GM12878 (cell line): ENCODE measurements at regions not wholly inside any gene's neighbourhood (a gene's known extent, or its start where the extent isn't known, plus 50 kb on each side); places are given as distances from the start of the nearest gene placed in this dataset.

Source experiments
- ATAC-seq: fragments of 200-7000 bp; cut with Tn5 transposase; 3 replicates; pipeline ENCODE4 v1.9.1; 2020; ENCODE audit warnings: mild to moderate bottlenecking, moderate library complexity
- BruUV-seq: library from RNA; stranded (reverse); fragments of 400-500 nt; replicated peaks from 2 replicates; lab custom pipeline; 2021; lab: Mats Ljungman, UMichigan
- CTCF ChIA-PET: fragments of 300-600 bp; sonication (Branson Sonifier 250); formaldehyde crosslinking; extraction: SDS; loops from one replicate; lab custom pipeline; 2021; ENCODE audit warnings: inconsistent platforms; lab: Yijun Ruan, JAX
- POLR2A ChIA-PET: fragments of 350-600 bp; formaldehyde crosslinking; extraction: SDS; loops from one replicate; lab custom pipeline; 2021; ENCODE audit warnings: inconsistent platforms; lab: Charles Lee
- RAD21 ChIA-PET: fragments of 300-600 bp; sonication (Branson Sonifier 250); formaldehyde crosslinking; loops from one replicate; lab custom pipeline; 2023; ENCODE audit warnings: antibody characterized with exemption; ENCODE audit not compliant: unreplicated experiment; lab: Charles Lee
- SMC1A ChIA-PET: fragments of 300-600 bp; sonication (Branson Sonifier 250); formaldehyde crosslinking; loops from one replicate; lab custom pipeline; 2023; ENCODE audit not compliant: unreplicated experiment, uncharacterized antibody; lab: Charles Lee
- DNase-seq: peaks from one replicate; pipeline ENCODE4 v3.0.0-alpha.2; 2011; ENCODE audit warnings: low read depth, low spot score
- FAIRE-seq: peaks from 3 replicates; lab custom pipeline; 2011; peaks lifted over from hg19 to GRCh38; lab: Jason Lieb, UNC
- H2AFZ ChIP-seq: 2 replicates; pipeline ENCODE4 v1.6.0; 2011; ENCODE audit warnings: low read depth, low read length, control low read depth; ENCODE audit not compliant: control insufficient read depth
- H3K27ac ChIP-seq: 2 replicates; pipeline ENCODE4 v1.5.1; 2011; ENCODE audit warnings: control low read depth; ENCODE audit not compliant: control insufficient read depth, insufficient read depth
- H3K27me3 ChIP-seq, 2 experiments: replicated peaks in 1 of 2; 2 replicates each; pipeline versions ENCODE4 v1.6.0 to v1.6.1; 2011; ENCODE audit warnings: low read length in 1 of 2; ENCODE audit not compliant: control insufficient read depth in 2 of 2, insufficient read depth in 2 of 2
- H3K36me3 ChIP-seq, 2 experiments: 2 replicates each; pipeline ENCODE4 v1.5.1; 2011; ENCODE audit warnings: low read length in 1 of 2; ENCODE audit not compliant: control insufficient read depth in 2 of 2, insufficient read depth in 2 of 2
- H3K4me1 ChIP-seq: 2 replicates; pipeline ENCODE4 v1.6.1; 2011; ENCODE audit warnings: mild to moderate bottlenecking, low read length, moderate library complexity, mixed read lengths; ENCODE audit not compliant: control insufficient read depth, insufficient read depth
- H3K4me2 ChIP-seq: 2 replicates; pipeline ENCODE4 v1.6.0; 2011; ENCODE audit warnings: control low read depth; ENCODE audit not compliant: control insufficient read depth, insufficient read depth
- H3K4me3 ChIP-seq: fragments of 200-600 bp; sonication (generic); 2 replicates; pipeline ENCODE4 v1.5.1; 2016
- H3K79me2 ChIP-seq: 2 replicates; pipeline ENCODE4 v1.6.0; 2011; ENCODE audit warnings: low read length; ENCODE audit not compliant: control insufficient read depth, insufficient read depth
- H3K9ac ChIP-seq: 2 replicates; pipeline ENCODE4 v1.8.0; 2011; ENCODE audit warnings: low read length, control low read depth, mixed read lengths; ENCODE audit not compliant: control insufficient read depth, insufficient read depth
- H3K9me3 ChIP-seq: replicated peaks from 3 replicates; pipeline ENCODE4 v1.5.1; 2011; ENCODE audit warnings: mild to moderate bottlenecking, low read length; ENCODE audit not compliant: control insufficient read depth, insufficient read depth
- H4K20me1 ChIP-seq: 2 replicates; pipeline ENCODE4 v1.6.0; 2011; ENCODE audit not compliant: control insufficient read depth, insufficient read depth
- BACH1 ChIP-seq: fragments of 450-650 bp; IDR thresholded peaks from 2 replicates; pipeline ENCODE4 v1.6.1; 2017; ENCODE audit warnings: mild to moderate bottlenecking, borderline replicate concordance
- BHLHE40 ChIP-seq, 2 experiments: fragments of 450-650 bp in 1 of 2; IDR thresholded peaks; 2 replicates each; pipeline ENCODE4 v1.6.1; 2011 to 2017; ENCODE audit warnings: low read depth in 2 of 2, borderline replicate concordance in 1 of 2, improper control_type of control experiment in 1 of 2, low read length in 1 of 2, mild to moderate bottlenecking in 1 of 2
- CBX5 ChIP-seq: sonication (generic); IDR thresholded peaks from 2 replicates; pipeline ENCODE4 v1.6.1; 2016; ENCODE audit warnings: low read depth, moderate library complexity, mild to moderate bottlenecking, inconsistent platforms
- E2F4 ChIP-seq: IDR thresholded peaks from 2 replicates; pipeline ENCODE4 v1.6.1; 2012; ENCODE audit warnings: low read depth, low read length, improper control_type of control experiment
- EED ChIP-seq: sonication (generic); IDR thresholded peaks from 2 replicates; pipeline ENCODE4 v1.6.1; 2016; ENCODE audit warnings: antibody characterized with exemption, low read depth
- EP300 ChIP-seq, 2 experiments: fragments of 150-350 bp in 1 of 2; IDR thresholded peaks; 2 replicates each; pipeline ENCODE4 v1.6.1; 2011 to 2012; ENCODE audit warnings: low read depth in 2 of 2, low read length in 2 of 2, borderline replicate concordance in 1 of 2, improper control_type of control experiment in 1 of 2, inconsistent platforms in 1 of 2; ENCODE audit not compliant: control insufficient read depth in 1 of 2
- IRF3 ChIP-seq: fragments of 450-650 bp; IDR thresholded peaks from 2 replicates; pipeline ENCODE4 v1.6.1; 2014; ENCODE audit warnings: mild to moderate bottlenecking
- KDM1A ChIP-seq: fragments of 200-600 bp; sonication (generic); IDR thresholded peaks from 2 replicates; pipeline ENCODE4 v1.6.1; 2016; ENCODE audit warnings: borderline replicate concordance
- NRF1 ChIP-seq: conservative IDR thresholded peaks from 2 replicates; pipeline ENCODE4 v1.6.1; 2011; ENCODE audit warnings: mild to moderate bottlenecking, low read depth, low read length, improper control_type of control experiment
- RFX5 ChIP-seq: IDR thresholded peaks from 2 replicates; pipeline ENCODE4 v1.6.1; 2011; ENCODE audit warnings: low read depth, low read length, improper control_type of control experiment
- STAT1 ChIP-seq: fragments of 450-650 bp; conservative IDR thresholded peaks from 2 replicates; pipeline ENCODE4 v1.6.1; 2014; ENCODE audit warnings: antibody characterized with exemption, mild to moderate bottlenecking
- TAF1 ChIP-seq: IDR thresholded peaks from 2 replicates; pipeline ENCODE4 v1.6.1; 2011; ENCODE audit warnings: mild to moderate bottlenecking, low read depth, low read length, borderline replicate concordance
- TCF7 ChIP-seq: IDR thresholded peaks from 2 replicates; pipeline ENCODE4 v1.6.1; 2014; ENCODE audit warnings: antibody characterized with exemption, borderline replicate concordance
- YBX1 ChIP-seq: fragments of 450-650 bp; IDR thresholded peaks from 2 replicates; pipeline ENCODE4 v1.6.1; 2016; ENCODE audit warnings: antibody characterized with exemption
- ZNF592 ChIP-seq: fragments of 450-650 bp; IDR thresholded peaks from 2 replicates; pipeline ENCODE4 v1.6.1; 2017; ENCODE audit warnings: mild to moderate bottlenecking, moderate library complexity
- ZZZ3 ChIP-seq: IDR thresholded peaks from 2 replicates; pipeline ENCODE4 v1.6.1; 2011; ENCODE audit warnings: low read depth; ENCODE audit not compliant: control insufficient read depth, insufficient read length
- WGBS: methylation state at CpG from one replicate; pipeline ENCODE4 v1.1.6; 2016; ENCODE audit warnings: low lambda C conversion rate; ENCODE audit not compliant: insufficient replicate concordance, insufficient coverage; ENCODE audit errors: missing lambda C conversion rate; 5-methylcytosine and 5-hydroxymethylcytosine counted together
- in situ Hi-C: fragments of 300-500 bp; cut with MboI; formaldehyde crosslinking; loops from 9 replicates; pipeline ENCODE4 v1.14.3; 2018; ENCODE audit warnings: mixed read lengths
- intact Hi-C: fragments of 100-400 bp; cut with micrococcal nuclease; formaldehyde crosslinking; loops from one replicate; pipeline ENCODE4 v1.14.2; 2022; ENCODE audit not compliant: unreplicated experiment

GRCh38 chr13:107210723-107211030 is 642.7 kb upstream of the ARGLU1 start:
- WGBS: 65% methylated on average over 7 of the region's 7 CpGs
- FAIRE-seq (no peak), DNase-seq (no peak), ATAC-seq (no peak)
- no peaks in the 10 kb centered on the region for H3K4me1 ChIP-seq
- no peak overlapping the region for H3K27ac ChIP-seq
- H3K9ac ChIP-seq: no peak overlapping the region
- CTCF ChIA-PET: interaction anchor here (1.0 to 2.4 kb wide), 7 partner anchors 9 to 1684 kb away, joined by 3 to 21 read pairs (median 7); no protein-coding TSS in a partner anchor
- H2AFZ ChIP-seq: no peak overlapping the region
- H3K79me2 ChIP-seq: no peaks in the 10 kb centered on the region
- BruUV-seq: no TSS peak
- H3K36me3 ChIP-seq: no peaks in the 10 kb centered on the region
- in situ Hi-C loops (loop anchor here (10.0 kb wide), 1 partner anchor 444 kb away; no protein-coding TSS in a partner anchor), intact Hi-C loops (loop anchor here (1.0 kb wide), 2 partner anchors 440 to 945 kb away; no protein-coding TSS in a partner anchor)
- SMC1A ChIA-PET: interaction anchor here (1.4 to 2.8 kb wide), 2 partner anchors 8 to 439 kb away, joined by 4 to 16 read pairs; no protein-coding TSS in a partner anchor
- TF ChIP-seq NRF1 (no peak), YBX1 (no peak), ZZZ3 (no peak), BHLHE40 (IDR thresholded peaks at IDR 0.05; ENCODE audit: borderline replicate concordance in 1 of 2, low read depth in 2 of 2, low read length in 1 of 2) (no peak), EED (no peak), ZNF592 (no peak), EP300 (IDR thresholded peaks at IDR 0.05; ENCODE audit: borderline replicate concordance in 1 of 2, control insufficient read depth in 1 of 2, low read depth in 2 of 2, low read length in 2 of 2) (no peak), STAT1 (no peak), TCF7 (no peak), IRF3 (no peak), KDM1A (no peak), RFX5 (no peak), BACH1 (no peak), CBX5 (no peak), TAF1 (no peak), E2F4 (no peak)
- no peak overlapping the region for H3K4me3 ChIP-seq
- H3K4me2 ChIP-seq: no peak overlapping the region
- H3K9me3 ChIP-seq: no peaks in the 10 kb centered on the region
- no peaks in the 10 kb centered on the region for H4K20me1 ChIP-seq
- POLR2A ChIA-PET: no interaction called here
- RAD21 ChIA-PET: no interaction called here
- H3K27me3 ChIP-seq: no peaks in the 10 kb centered on the region
